Pancreas (tissue), 10 donors: ENCODE measurements at regions not wholly inside any gene's neighbourhood (a gene's known extent, or its start where the extent isn't known, plus 50 kb on each side); places are given as distances from the start of the nearest gene placed in this dataset.
A peak's percentile ranks its signal among the peaks of the same experiment; 100 is the strongest.

Experiments
- ATAC-seq, 4 donors: fragments of 200-7000 bp; cut with Tn5 transposase; one replicate each; pipeline versions ENCODE4 v1.8.0 to v1.9.1; 2020; ENCODE audit warnings: mild to moderate bottlenecking in 4 of 4, moderate library complexity in 4 of 4
- DNase-seq, 6 donors: peaks; one replicate each; pipeline ENCODE4 v3.0.0-alpha.2; 2020
- FAIRE-seq: peaks from 2 replicates; lab custom pipeline; 2012; peaks lifted over from hg19 to GRCh38; lab: Jason Lieb, UNC
- H3K27ac ChIP-seq, 4 donors: fragments of 200-600 bp; sonication (generic); 1 replicate in 3 of 4; 2 replicates in 1 of 4; pipeline versions ENCODE4 v1.5.0 to v1.8.0; 2020
- H3K27me3 ChIP-seq, 4 donors: fragments of 200-600 bp; one replicate each; pipeline ENCODE4 v1.8.0; 2021
- H3K36me3 ChIP-seq, 3 donors: fragments of 200-600 bp; sonication (generic) in 1 of 3; one replicate each; pipeline versions ENCODE4 v1.5.0 to v1.8.0; 2020 to 2021
- H3K4me1 ChIP-seq, 3 donors: fragments of 200-600 bp; one replicate each; pipeline ENCODE4 v1.8.0; 2021
- H3K4me3 ChIP-seq, 4 donors: fragments of 200-600 bp; sonication (generic) in 2 of 4; one replicate each; pipeline versions ENCODE4 v1.5.0 to v1.8.0; 2020 to 2021
- H3K9me3 ChIP-seq, 4 donors: fragments of 200-600 bp; one replicate each; pipeline ENCODE4 v1.8.0; 2021
- WGBS, 2 donors: extraction: QIAGEN DNeasy Blood & Tissue Kit; methylation state at CpG; one replicate each; pipeline ENCODE4 v1.1.7; 2013; 5-methylcytosine and 5-hydroxymethylcytosine counted together
- intact Hi-C, 3 donors: fragments of 100-400 bp; cut with DNase I; formaldehyde crosslinking; loops; one replicate each; pipeline versions ENCODE4 v1.11.1 to v1.14.2; 2022
- TF ChIP-seq, protein P1 (sequence below), 4 donors: fragments of 200-600 bp; sonication (generic) in 3 of 4; IDR thresholded peaks; one replicate each; pipeline versions ENCODE4 v1.5.0 to v1.8.0; 2021; ENCODE audit warnings: antibody characterized with exemption in 4 of 4
- donor health status: healthy with polysubstance abuse.
- donor health status: DM: no; HTN: no; CAD: no; lungs with moderate emphysema.
- donor health status: DM: no; HTN: no; CAD: no.
- donor health status: control.
- donor health status: control.
- donor health status: Bipolar disorder and iron deficiency.
- donor health status: DM: yes; HTN: yes; CAD: no.
- donor health status: DM: no; HTN: no; CAD: no.
- donor health status: DM: no; HTN: no; CAD: no.
- donor health status: DM: yes; HTN: yes; CAD: no.

DNA sequence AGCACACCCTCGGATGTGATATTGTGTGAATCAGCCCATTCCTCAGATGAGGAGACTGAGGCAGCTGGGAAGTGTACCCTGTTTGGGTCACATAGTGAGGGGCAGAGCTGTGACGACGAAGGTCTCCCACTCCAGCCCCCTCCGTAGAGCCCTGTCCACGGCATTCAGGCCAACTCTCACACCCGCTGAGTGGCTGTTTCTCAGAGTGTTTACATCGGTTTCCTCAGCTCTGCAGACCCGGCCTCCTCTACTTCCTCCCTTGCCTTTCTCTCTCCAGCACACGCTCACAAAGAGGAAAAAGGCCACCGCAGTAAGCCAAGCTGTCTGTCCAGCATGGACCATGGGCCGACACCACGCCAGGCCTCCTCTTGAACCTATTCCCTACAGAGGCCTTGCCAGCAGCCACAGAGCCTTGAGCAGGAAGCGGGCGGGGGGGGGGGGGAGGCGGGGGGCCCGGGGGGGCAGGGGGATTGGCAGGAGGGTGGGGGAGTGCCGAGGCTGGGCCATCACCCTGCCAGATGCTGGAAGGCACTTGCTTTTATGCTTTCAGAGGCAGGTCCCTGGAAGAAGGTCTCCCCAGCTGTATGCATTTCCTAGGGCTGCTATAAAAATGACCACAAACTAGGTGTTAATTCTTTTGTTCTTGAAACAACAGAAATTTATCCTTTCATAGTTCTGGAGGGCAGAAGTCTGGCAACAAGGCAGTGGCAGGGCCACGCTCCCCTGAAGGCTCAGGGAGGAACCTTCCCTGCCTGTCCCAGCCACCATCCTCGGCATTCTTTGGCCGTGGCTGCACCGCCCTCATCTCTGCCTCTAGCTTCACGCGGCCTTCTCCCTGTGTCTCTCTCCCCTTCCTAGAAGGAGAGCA, 178.4 kb downstream of the PSMG1 start:
- intact Hi-C loops: no loop called here
- TF ChIP-seq, protein P1, sequence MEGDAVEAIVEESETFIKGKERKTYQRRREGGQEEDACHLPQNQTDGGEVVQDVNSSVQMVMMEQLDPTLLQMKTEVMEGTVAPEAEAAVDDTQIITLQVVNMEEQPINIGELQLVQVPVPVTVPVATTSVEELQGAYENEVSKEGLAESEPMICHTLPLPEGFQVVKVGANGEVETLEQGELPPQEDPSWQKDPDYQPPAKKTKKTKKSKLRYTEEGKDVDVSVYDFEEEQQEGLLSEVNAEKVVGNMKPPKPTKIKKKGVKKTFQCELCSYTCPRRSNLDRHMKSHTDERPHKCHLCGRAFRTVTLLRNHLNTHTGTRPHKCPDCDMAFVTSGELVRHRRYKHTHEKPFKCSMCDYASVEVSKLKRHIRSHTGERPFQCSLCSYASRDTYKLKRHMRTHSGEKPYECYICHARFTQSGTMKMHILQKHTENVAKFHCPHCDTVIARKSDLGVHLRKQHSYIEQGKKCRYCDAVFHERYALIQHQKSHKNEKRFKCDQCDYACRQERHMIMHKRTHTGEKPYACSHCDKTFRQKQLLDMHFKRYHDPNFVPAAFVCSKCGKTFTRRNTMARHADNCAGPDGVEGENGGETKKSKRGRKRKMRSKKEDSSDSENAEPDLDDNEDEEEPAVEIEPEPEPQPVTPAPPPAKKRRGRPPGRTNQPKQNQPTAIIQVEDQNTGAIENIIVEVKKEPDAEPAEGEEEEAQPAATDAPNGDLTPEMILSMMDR (IDR thresholded peaks at IDR 0.05): no peak
- DNase-seq (no peak), FAIRE-seq (no peak), ATAC-seq (peak in 3 of 4 donors; percentile 20 to 56 (median 44))
- H3K27ac ChIP-seq: peak overlapping the region in 2 of 4 donors; percentile 47 to 57
- WGBS, 2 donors: 49 to 50% methylated on average over 18 to 21 of the region's 23 CpGs
- H3K36me3 ChIP-seq: no peaks in the 10 kb centered on the region
- peaks cover 0 to 8% (median 0%) of the 10 kb centered on the region in 3 donors for H3K4me1 ChIP-seq
- H3K27me3 ChIP-seq: no peaks in the 10 kb centered on the region
- H3K4me3 ChIP-seq: no peak overlapping the region
- H3K9me3 ChIP-seq: no peaks in the 10 kb centered on the region

DNA sequence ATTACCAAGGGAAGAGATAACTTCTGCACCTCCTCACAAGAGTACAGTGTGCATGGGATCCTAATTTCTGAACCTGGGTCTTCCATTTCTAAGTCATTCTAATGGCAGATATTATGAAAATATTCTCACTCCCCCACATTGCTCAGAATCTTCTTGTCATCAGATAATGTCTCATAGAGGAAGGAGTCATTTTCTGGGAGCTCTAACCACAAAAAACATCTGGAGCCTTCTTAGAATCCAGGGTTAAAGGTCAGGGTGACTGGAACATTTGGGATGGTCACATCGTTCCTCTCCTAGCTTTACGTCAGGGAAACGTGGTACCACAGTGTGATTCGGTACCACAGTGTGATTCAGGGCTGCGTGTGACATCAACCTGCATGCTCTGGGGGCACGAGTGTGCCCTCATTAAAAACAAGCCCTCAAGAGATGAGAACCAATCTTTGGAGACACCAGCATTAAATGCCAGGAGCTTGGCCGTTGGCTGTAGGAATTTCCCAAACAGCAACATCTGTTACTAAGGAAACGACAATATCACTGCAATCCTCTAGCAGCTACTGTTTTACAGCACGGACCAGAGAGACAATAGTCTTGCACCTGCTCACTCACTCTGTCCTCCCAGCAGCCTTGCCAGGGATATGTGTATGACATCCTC, 179.1 kb downstream of the PSMG1 start:
- peaks cover 0 to 8% (median 0%) of the 10 kb centered on the region in 3 donors for H3K4me1 ChIP-seq
- no peak for FAIRE-seq

DNA sequence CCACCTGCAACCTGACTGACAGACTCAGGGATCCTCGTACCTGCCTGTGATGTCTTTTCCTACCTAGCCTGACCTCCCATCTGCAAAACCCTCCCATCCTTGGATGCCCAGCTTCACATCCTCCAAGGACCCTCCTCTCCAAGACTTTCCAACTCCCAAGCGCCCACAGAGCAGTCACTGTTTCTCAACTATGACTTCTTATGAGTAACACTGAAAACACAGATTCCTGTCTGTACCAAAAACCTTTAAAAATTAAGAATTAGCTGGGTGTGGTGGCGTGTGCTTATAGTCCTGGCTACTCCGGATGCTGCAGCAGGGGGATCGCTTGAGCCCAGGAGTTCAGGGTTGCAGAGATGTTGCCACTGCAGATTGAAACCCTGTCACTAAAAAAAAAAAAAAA, 181.9 kb downstream of the PSMG1 start:
- no peaks in the 10 kb centered on the region for H3K36me3 ChIP-seq
- WGBS, 2 donors: 68 to 73% methylated on average over 5 of the region's 5 CpGs
- intact Hi-C loops: no loop called here
- no peak overlapping the region for H3K4me3 ChIP-seq
- ATAC-seq: no peak
- TF ChIP-seq, protein P1 (IDR thresholded peaks at IDR 0.05): no peak
- no peaks in the 10 kb centered on the region for H3K9me3 ChIP-seq
- no peaks in the 10 kb centered on the region for H3K27me3 ChIP-seq
- no peak for FAIRE-seq
- no peak overlapping the region for H3K27ac ChIP-seq
- no peak for DNase-seq
- H3K4me1 ChIP-seq: peaks cover 0 to 5% (median 0%) of the 10 kb centered on the region in 3 donors

More for the DNA sequence above, 179.1 kb downstream of the PSMG1 start:
- no peaks in the 10 kb centered on the region for H3K27me3 ChIP-seq
- no peaks in the 10 kb centered on the region for H3K9me3 ChIP-seq
- intact Hi-C loops: no loop called here
- H3K4me3 ChIP-seq: no peak overlapping the region
- 47 to 55% methylated on average over 9 of the region's 9 CpGs for WGBS, 2 donors
- ATAC-seq: peak in 2 of 4 donors; percentile 12 to 27
- TF ChIP-seq, protein P1 (IDR thresholded peaks at IDR 0.05): no peak
- no peak for DNase-seq
- no peaks in the 10 kb centered on the region for H3K36me3 ChIP-seq
- H3K27ac ChIP-seq: peak overlapping the region in 2 of 4 donors; percentile 47 to 57

DNA sequence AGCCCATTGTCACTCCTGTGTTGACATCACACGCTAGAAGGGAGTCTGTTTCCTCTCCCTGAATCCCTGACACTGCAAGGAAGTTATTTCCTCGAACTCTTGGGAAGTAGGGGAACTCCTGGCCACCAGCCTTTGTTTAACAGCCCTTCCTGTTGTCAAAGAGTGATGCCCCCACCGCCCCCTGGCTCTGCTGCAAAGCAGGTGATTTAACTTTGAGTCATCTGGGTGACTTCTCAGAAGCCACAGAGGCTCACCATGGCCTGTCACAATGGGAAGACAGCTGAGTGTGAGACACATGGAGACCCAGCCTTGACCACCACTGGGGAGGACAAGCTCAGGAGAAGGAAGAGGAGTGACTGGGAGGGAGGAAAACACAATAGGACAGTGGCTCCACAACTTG, 182.8 kb downstream of the PSMG1 start:
- no peak for DNase-seq
- H3K9me3 ChIP-seq: no peaks in the 10 kb centered on the region
- intact Hi-C loops: no loop called here
- H3K27me3 ChIP-seq: no peaks in the 10 kb centered on the region
- TF ChIP-seq, protein P1 (IDR thresholded peaks at IDR 0.05): no peak
- ATAC-seq: peak in 2 of 4 donors; percentile 29 to 39
- no peaks in the 10 kb centered on the region for H3K36me3 ChIP-seq
- H3K27ac ChIP-seq: no peak overlapping the region
- no peak for FAIRE-seq
- H3K4me1 ChIP-seq: no peaks in the 10 kb centered on the region
- no peak overlapping the region for H3K4me3 ChIP-seq
- 47% methylated on average over 3 of the region's 3 CpGs for WGBS, 2 donors
